ENCODE measurements at regions not wholly inside any gene's neighbourhood (a gene's known extent, or its start where the extent isn't known, plus 50 kb on each side); places are given as distances from the start of the nearest gene placed in this dataset.

- DNase-seq: no peak
Measured at GRCh38 chr7:42479816-42480633, 243.0 kb upstream of the GLI3 start.

- DNase-seq: no peak
Measured at GRCh38 chr7:42479452-42479815, 242.4 kb upstream of the GLI3 start.

GRCh38 chr7:42478717-42479116 is 241.7 kb upstream of the GLI3 start:
- DNase-seq: no peak

- DNase-seq: no peak
Measured at GRCh38 chr7:42476255-42476654, 239.2 kb upstream of the GLI3 start.

GRCh38 chr7:42475082-42475481 is 238.1 kb upstream of the GLI3 start:
- no peak for DNase-seq

GRCh38 chr7:42473099-42473498 is 236.1 kb upstream of the GLI3 start:
- no peak for DNase-seq

GRCh38 chr7:42471573-42472174 is 234.7 kb upstream of the GLI3 start:
- DNase-seq: no peak

- peak; percentile 99 for DNase-seq
Measured at GRCh38 chr7:42469341-42469740, 232.3 kb upstream of the GLI3 start.

GRCh38 chr7:42468471-42468870 is 231.5 kb upstream of the GLI3 start:
- DNase-seq: no peak

GRCh38 chr7:42461537-42461936 is 224.5 kb upstream of the GLI3 start:
- DNase-seq: no peak

- no peak for DNase-seq
Measured at GRCh38 chr7:42460933-42461332, 223.9 kb upstream of the GLI3 start.

- no peak for DNase-seq
Measured at GRCh38 chr7:42460148-42460547, 223.1 kb upstream of the GLI3 start.

GRCh38 chr7:42457663-42458062 is 220.7 kb upstream of the GLI3 start:
- no peak for DNase-seq

- no peak for DNase-seq
Measured at GRCh38 chr7:42456756-42457276, 219.8 kb upstream of the GLI3 start.

GRCh38 chr7:42456267-42456666 is 219.3 kb upstream of the GLI3 start:
- no peak for DNase-seq

- DNase-seq: no peak
Measured at GRCh38 chr7:42453931-42454361, 216.9 kb upstream of the GLI3 start.

GRCh38 chr7:42452356-42452755 is 215.3 kb upstream of the GLI3 start:
- no peak for DNase-seq

- no peak for DNase-seq
Measured at GRCh38 chr7:42449431-42449830, 212.4 kb upstream of the GLI3 start.

GRCh38 chr7:42448901-42449300 is 211.9 kb upstream of the GLI3 start:
- DNase-seq: no peak

- no peak for DNase-seq
Measured at GRCh38 chr7:42445691-42446090, 208.7 kb upstream of the GLI3 start.

GRCh38 chr7:42440951-42441350 is 203.9 kb upstream of the GLI3 start:
- DNase-seq: no peak

- DNase-seq: no peak
Measured at GRCh38 chr7:42432644-42433043, 195.6 kb upstream of the GLI3 start.

- DNase-seq: no peak
Measured at GRCh38 chr7:42431873-42432272, 194.9 kb upstream of the GLI3 start.

GRCh38 chr7:42429339-42429738 is 192.3 kb upstream of the GLI3 start:
- no peak for DNase-seq

- no peak for DNase-seq
Measured at GRCh38 chr7:42426163-42426562, 189.2 kb upstream of the GLI3 start.
